GM12864 (cell line): ENCODE measurements at regions not wholly inside any gene's neighbourhood (a gene's known extent, or its start where the extent isn't known, plus 50 kb on each side); places are given as distances from the start of the nearest gene placed in this dataset.
"Not testable (repeated sequence)": the region's sequence is repeated elsewhere in the genome, so short reads cannot be mapped to it uniquely, and the experiment has no call there.

ENCODE experiments used
- DNase-seq: peaks from one replicate; pipeline ENCODE4 v3.0.0-alpha.2; 2011; ENCODE audit warnings: low read depth
- H3K4me3 ChIP-seq: 2 replicates; pipeline ENCODE4 v1.5.1; 2011; ENCODE audit warnings: mild to moderate bottlenecking, low read depth, low read length, control low read depth
- CTCF ChIP-seq: IDR thresholded peaks from 2 replicates; pipeline ENCODE4 v1.5.1; 2011; ENCODE audit warnings: low read depth, mild to moderate bottlenecking, moderate library complexity, low read length, control low read depth, inconsistent platforms; ENCODE audit errors: missing control alignments

DNA sequence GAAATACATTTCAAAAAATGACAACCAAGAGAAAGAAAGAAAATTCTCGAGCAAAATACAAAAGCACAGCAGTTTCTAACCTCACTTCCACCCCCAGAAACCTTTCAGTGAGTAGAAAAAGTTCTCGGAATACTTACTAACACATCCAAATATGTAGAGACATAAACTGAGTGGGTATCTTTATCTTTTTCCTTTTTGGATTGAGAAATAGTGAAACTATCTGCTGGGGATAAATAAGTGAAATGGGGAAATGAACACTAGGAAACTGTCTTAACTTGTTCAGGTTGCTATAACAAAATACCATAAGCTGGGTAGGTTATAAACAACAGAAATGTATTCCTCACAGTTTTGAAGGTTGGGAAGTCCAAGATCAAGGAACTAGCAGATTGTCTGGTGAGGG, 72.0 kb downstream of the VCAM1 start:
- no peak for TF ChIP-seq CTCF
- H3K4me3 ChIP-seq = no peak overlapping the region
- DNase-seq = no peak

DNA sequence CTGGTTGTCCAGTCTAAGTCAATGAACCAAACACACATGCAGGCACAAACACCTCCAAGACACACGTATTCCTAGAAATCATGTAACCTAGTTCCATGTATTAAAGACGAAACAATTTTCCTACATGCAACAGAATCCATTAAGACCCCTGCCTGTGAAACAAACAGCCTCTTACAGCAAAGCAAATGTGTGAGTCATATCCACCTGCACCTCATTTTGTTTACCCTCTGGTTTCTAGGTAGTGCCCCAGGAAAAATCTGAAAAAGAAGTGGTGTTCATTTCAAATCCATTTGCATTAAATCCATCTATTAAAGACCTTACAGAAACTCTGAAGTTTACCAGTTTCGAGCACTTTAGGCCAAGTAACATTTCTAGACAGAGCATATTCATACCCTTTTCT, 74.1 kb downstream of the VCAM1 start:
- TF ChIP-seq CTCF = no peak
- no peak for DNase-seq
- no peak overlapping the region for H3K4me3 ChIP-seq

GRCh38 chr1:100794748-100795645, 75.5 kb downstream of the VCAM1 start:
- no peak overlapping the region for H3K4me3 ChIP-seq
- TF ChIP-seq CTCF = no peak
- no peak for DNase-seq

DNA sequence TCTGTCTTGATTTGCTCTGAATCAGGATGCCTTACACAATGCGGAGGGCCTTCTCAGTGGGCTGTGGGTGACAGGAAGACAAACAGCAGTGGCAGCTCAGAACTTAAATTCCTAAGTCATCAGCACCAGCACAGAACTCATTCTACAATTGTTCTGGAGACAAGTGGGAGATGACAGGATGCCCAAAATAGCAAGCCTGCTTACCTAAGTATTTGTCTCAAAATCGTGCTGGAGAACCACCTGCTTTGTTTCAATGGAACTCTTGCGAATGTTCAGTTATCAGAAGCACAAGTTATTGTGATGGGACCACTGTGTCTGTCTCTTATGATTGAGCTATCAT, 76.1 kb downstream of the VCAM1 start:
- no peak for DNase-seq
- TF ChIP-seq CTCF = no peak
- H3K4me3 ChIP-seq = no peak overlapping the region

DNA sequence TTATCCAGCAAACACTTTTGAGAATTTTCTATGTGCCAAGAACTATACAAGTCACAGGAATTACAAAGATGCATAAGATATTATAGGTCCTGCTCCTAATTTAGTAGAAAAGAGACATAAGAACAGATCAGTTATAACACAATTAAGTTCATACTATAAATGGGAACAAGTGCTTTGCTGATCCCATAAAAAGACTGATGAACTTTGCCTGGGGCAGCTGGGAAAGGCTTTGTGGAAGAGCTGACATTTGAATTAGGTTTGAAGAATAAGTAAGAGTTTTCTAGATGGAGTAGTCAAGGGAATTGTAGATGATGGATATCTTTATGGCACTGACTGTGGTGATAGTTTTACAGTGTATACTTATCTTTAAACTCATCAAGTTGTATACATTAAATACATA, 76.5 kb downstream of the VCAM1 start:
- TF ChIP-seq CTCF = no peak
- no peak for DNase-seq
- no peak overlapping the region for H3K4me3 ChIP-seq

- TF ChIP-seq CTCF = no peak
Observed at GRCh38 chr1:100799548-100799947, 80.0 kb downstream of the VCAM1 start.

GRCh38 chr1:100799954-100800612, 80.5 kb downstream of the VCAM1 start:
- H3K4me3 ChIP-seq = no peak overlapping the region
- no peak for DNase-seq
- TF ChIP-seq CTCF = no peak

More at GRCh38 chr1:100799548-100799947, 80.0 kb downstream of the VCAM1 start:
- no peak overlapping the region for H3K4me3 ChIP-seq
- no peak for DNase-seq

GRCh38 chr1:100801256-100801655, 81.7 kb downstream of the VCAM1 start:
- not testable (repeated sequence) for DNase-seq, H3K4me3 ChIP-seq

DNA sequence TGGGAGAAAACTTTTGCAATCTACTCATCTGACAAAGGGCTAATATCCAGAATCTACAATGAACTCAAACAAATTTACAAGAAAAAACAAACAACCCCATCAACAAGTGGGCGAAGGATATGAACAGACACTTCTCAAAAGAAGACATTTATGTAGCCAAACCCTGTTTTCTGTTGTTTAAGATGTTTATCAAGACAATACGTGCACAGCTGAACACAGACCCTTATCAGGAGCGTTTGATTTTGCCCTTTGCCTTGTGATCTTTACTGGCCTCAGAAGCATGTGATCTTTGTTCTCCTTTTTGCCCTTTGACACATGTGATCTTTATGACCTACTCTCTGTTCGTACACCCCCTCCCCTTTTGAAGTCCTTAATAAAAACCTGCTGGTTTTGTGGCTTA, 83.7 kb downstream of the VCAM1 start:
- not testable (repeated sequence) for H3K4me3 ChIP-seq, DNase-seq
